DND-41 (cell line): ENCODE measurements at regions not wholly inside any gene's neighbourhood (a gene's known extent, or its start where the extent isn't known, plus 50 kb on each side); places are given as distances from the start of the nearest gene placed in this dataset.

Source experiments
- ATAC-seq: fragments of 200-7000 bp; cut with Tn5 transposase; 3 replicates; pipeline ENCODE4 v1.9.1; 2021; ENCODE audit warnings: low read depth; ENCODE audit not compliant: insufficient read depth
- DNase-seq: peaks from one replicate; pipeline ENCODE4 v3.0.0-alpha.2; 2020
- H2AFZ ChIP-seq: 2 replicates; pipeline ENCODE4 v1.6.0; 2012; ENCODE audit warnings: low read depth, low read length
- H3K27ac ChIP-seq: 2 replicates; pipeline ENCODE4 v1.5.1; 2012; ENCODE audit warnings: low read length, inconsistent platforms
- H3K27me3 ChIP-seq: fragments of 200-600 bp; sonication (generic); 2 replicates; pipeline ENCODE4 v1.6.0; 2012; ENCODE audit warnings: low read length, mild to moderate bottlenecking, inconsistent platforms; ENCODE audit not compliant: insufficient read depth, poor library complexity
- H3K36me3 ChIP-seq: 2 replicates; pipeline ENCODE4 v1.5.1; 2012; ENCODE audit warnings: low read length, inconsistent platforms; ENCODE audit not compliant: insufficient read depth
- H3K4me1 ChIP-seq: 2 replicates; pipeline ENCODE4 v1.5.1; 2012; ENCODE audit warnings: mild to moderate bottlenecking, low read length; ENCODE audit not compliant: insufficient read depth
- H3K4me2 ChIP-seq: 2 replicates; pipeline ENCODE4 v1.6.0; 2012; ENCODE audit warnings: mild to moderate bottlenecking, moderate library complexity, low read length, inconsistent platforms; ENCODE audit not compliant: insufficient read depth
- H3K4me3 ChIP-seq, 2 experiments: fragments of 200-600 bp in 1 of 2; shearing (Covaris generic) in 1 of 2; 2 replicates each; pipeline ENCODE4 v1.5.1; 2012 to 2016; ENCODE audit warnings: inconsistent platforms in 2 of 2, low read length in 2 of 2, mild to moderate bottlenecking in 2 of 2, low read depth in 1 of 2, moderate library complexity in 1 of 2
- H3K79me2 ChIP-seq: 2 replicates; pipeline ENCODE4 v1.6.0; 2012; ENCODE audit warnings: low read length, inconsistent platforms; ENCODE audit not compliant: insufficient read depth
- H3K9ac ChIP-seq: 2 replicates; pipeline ENCODE4 v1.6.0; 2012; ENCODE audit warnings: low read depth, mild to moderate bottlenecking, inconsistent platforms, low read length, moderate library complexity
- H3K9me3 ChIP-seq: 2 replicates; pipeline ENCODE4 v1.5.1; 2012; ENCODE audit warnings: low read length, moderate library complexity, mild to moderate bottlenecking, inconsistent platforms; ENCODE audit not compliant: insufficient read depth, severe bottlenecking
- H4K20me1 ChIP-seq: 2 replicates; pipeline ENCODE4 v1.6.0; 2012; ENCODE audit warnings: low read length; ENCODE audit not compliant: insufficient read depth
- EZH2 ChIP-seq: IDR thresholded peaks from 3 replicates; pipeline ENCODE4 v1.6.1; 2012; ENCODE audit warnings: borderline replicate concordance, low read depth, mild to moderate bottlenecking, moderate library complexity, low read length, inconsistent platforms; ENCODE audit not compliant: severe bottlenecking
- TF ChIP-seq, protein P1 (sequence below): IDR thresholded peaks from 2 replicates; pipeline ENCODE4 v1.5.1; 2012; ENCODE audit warnings: borderline replicate concordance, low read length, moderate library complexity, mild to moderate bottlenecking; ENCODE audit not compliant: poor library complexity, severe bottlenecking; ENCODE audit errors: extremely low read depth

DNA sequence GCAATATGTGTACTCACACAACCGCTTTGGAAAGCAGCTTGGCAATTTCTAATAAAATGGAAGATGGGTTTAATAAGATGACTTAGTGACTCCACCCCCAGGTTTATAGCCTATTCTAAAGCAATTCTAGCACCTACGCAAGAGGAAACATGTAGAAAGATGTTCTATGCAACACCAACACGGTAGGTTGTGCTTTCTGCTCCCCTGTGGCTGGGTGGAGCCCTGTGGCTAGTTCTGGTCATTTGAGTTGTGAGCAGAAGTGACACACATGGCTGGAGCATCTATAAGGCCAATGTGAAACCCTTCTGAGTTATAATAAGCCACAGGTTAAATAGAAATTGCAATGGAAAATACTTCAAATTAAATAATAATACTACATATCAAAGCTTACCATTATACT is 310.7 kb downstream of the CD83 start:
- Histone ChIP-seq H3K27me3 (no peaks in the 10 kb centered on the region), H3K27ac (no peak overlapping the region), H3K4me2 (no peak overlapping the region), H4K20me1 (no peaks in the 10 kb centered on the region), H3K9ac (no peak overlapping the region), H3K36me3 (no peaks in the 10 kb centered on the region), H3K79me2 (no peaks in the 10 kb centered on the region), H3K4me3 (no peak overlapping the region), H3K4me1 (0 out of 2 replicates have a peak, but pooled peaks cover 1% of the 10 kb centered on the region), H3K9me3 (no peaks in the 10 kb centered on the region), H2AFZ (no peak overlapping the region)
- no peak for DNase-seq
- no peak for TF ChIP-seq EZH2
- TF ChIP-seq, protein P1, sequence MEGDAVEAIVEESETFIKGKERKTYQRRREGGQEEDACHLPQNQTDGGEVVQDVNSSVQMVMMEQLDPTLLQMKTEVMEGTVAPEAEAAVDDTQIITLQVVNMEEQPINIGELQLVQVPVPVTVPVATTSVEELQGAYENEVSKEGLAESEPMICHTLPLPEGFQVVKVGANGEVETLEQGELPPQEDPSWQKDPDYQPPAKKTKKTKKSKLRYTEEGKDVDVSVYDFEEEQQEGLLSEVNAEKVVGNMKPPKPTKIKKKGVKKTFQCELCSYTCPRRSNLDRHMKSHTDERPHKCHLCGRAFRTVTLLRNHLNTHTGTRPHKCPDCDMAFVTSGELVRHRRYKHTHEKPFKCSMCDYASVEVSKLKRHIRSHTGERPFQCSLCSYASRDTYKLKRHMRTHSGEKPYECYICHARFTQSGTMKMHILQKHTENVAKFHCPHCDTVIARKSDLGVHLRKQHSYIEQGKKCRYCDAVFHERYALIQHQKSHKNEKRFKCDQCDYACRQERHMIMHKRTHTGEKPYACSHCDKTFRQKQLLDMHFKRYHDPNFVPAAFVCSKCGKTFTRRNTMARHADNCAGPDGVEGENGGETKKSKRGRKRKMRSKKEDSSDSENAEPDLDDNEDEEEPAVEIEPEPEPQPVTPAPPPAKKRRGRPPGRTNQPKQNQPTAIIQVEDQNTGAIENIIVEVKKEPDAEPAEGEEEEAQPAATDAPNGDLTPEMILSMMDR = no peak
- no peak for ATAC-seq

- ATAC-seq = no peak
- no peak for DNase-seq
- no peaks in the 10 kb centered on the region for H3K79me2 ChIP-seq
Observed at GRCh38 chr6:14429396-14429795, 311.8 kb downstream of the CD83 start.

DNA sequence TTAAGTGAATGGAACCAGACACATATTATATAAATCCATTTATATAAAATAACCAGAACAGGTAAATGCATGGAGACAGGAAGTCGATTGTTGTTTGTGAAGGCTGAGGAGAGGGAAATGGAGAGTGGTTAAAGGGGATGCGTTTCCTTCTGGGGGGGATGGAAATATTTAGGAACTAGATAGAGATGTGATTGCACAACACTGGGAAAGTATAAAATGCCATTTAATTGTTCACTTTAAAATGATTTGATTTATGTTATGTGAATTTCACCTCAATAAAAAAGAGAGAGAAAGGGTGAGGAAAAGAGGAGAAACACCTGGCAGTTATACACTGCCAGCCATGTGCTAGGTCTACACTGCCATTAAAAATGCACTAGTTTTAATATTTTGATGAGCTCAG is 312.6 kb downstream of the CD83 start:
- no peaks in the 10 kb centered on the region for H3K36me3 ChIP-seq
- H3K4me3 ChIP-seq = no peak overlapping the region
- no peak overlapping the region for H2AFZ ChIP-seq
- no peak overlapping the region for H3K27ac ChIP-seq
- H3K9me3 ChIP-seq = no peaks in the 10 kb centered on the region
- no peaks in the 10 kb centered on the region for H3K79me2 ChIP-seq
- H3K4me2 ChIP-seq = no peak overlapping the region
- no peaks in the 10 kb centered on the region for H4K20me1 ChIP-seq
- TF ChIP-seq EZH2 = no peak
- TF ChIP-seq, protein P1 = no peak
- no peaks in the 10 kb centered on the region for H3K4me1 ChIP-seq
- DNase-seq (no peak), ATAC-seq (no peak)
- H3K9ac ChIP-seq = no peak overlapping the region
- H3K27me3 ChIP-seq = no peaks in the 10 kb centered on the region

More at GRCh38 chr6:14429396-14429795, 311.8 kb downstream of the CD83 start:
- H3K9ac ChIP-seq = no peak overlapping the region
- no peak overlapping the region for H3K27ac ChIP-seq
- H3K4me1 ChIP-seq = no peaks in the 10 kb centered on the region
- H3K4me3 ChIP-seq = no peak overlapping the region
- TF ChIP-seq EZH2 = no peak
- TF ChIP-seq, protein P1 = no peak
- no peak overlapping the region for H2AFZ ChIP-seq
- no peaks in the 10 kb centered on the region for H3K9me3 ChIP-seq
- no peaks in the 10 kb centered on the region for H3K27me3 ChIP-seq
- H4K20me1 ChIP-seq = no peaks in the 10 kb centered on the region
- no peaks in the 10 kb centered on the region for H3K36me3 ChIP-seq
- no peak overlapping the region for H3K4me2 ChIP-seq
